Amygdala (tissue), 56 donors: ENCODE measurements at regions not wholly inside any gene's neighbourhood (a gene's known extent, or its start where the extent isn't known, plus 50 kb on each side); places are given as distances from the start of the nearest gene placed in this dataset.
"Not testable (repeated sequence)": the region's sequence is repeated elsewhere in the genome, so short reads cannot be mapped to it uniquely, and the experiment has no call there.

Experiments used
- DNase-seq, 56 donors: peaks; one replicate each; lab custom pipeline; 2025; lab: John Stamatoyannopoulos, UW

GRCh38 chr7:87007038-87007437 is 52.4 kb downstream of the ELAPOR2 start:
- no peak for DNase-seq

DNA sequence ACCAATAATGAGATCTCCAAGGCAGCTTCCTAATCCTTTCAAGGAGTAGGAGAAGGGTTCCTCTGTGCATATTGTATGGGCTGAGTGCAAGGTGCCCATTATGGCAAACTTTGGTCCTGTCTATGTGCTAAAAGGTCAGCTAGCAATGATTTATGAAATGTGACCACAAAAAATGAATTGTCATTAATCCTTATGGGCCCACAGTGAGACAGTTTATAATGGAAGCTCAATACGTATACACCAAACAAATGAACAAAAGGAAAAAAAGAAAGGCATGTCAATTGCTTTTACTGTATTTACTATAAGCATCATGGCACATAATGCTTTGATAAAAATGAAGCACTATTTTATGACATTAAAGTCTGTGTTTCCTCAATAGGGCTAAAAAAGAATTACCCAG is 54.5 kb downstream of the ELAPOR2 start:
- no peak for DNase-seq

GRCh38 chr7:87003872-87004798 is 55.3 kb downstream of the ELAPOR2 start:
- DNase-seq = peak in 24 of 56 donors; percentile 2 to 55 (median 20)

DNA sequence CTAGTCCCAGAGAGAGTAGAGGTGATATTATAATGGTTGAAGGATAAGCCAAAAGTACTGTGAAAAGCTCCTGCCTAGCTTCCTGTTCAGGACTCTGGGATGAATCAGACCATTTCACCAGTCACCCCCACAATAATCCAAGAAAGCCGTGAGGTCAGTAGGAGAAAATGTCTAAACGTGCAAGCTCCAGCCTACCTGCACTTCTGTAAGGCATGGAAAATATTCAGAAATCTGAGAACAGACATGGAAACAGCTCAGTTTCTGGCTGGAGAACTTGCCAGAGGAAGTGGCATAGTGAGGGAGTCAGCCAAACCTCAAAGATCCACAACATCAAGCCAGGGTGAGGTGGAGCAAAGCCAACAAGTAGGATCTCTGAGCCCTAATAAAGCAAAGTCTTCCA is 58.2 kb downstream of the ELAPOR2 start:
- DNase-seq = peak in 1 of 56 donors; percentile 4

GRCh38 chr7:87000344-87000743 is 59.1 kb downstream of the ELAPOR2 start:
- peak in 10 of 56 donors; percentile 2 to 32 (median 14) for DNase-seq

DNA sequence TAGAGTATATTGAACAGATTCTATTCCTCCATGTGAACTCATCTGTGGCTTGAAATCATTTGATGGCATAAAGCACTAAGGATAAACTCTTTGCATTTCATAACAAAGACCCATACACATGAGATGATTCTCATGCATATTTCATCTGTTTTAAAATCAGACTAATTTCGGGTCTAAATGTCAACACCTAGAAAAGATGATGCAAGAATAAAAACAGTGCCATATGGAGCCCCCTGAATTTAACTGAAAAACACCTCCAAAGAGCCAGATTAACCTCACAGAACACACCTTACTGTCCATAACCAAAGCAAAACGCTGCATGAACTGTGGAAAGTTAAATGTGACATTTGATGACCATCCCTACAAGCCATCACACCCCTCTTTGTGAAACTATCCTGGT is 59.7 kb downstream of the ELAPOR2 start:
- no peak for DNase-seq

DNA sequence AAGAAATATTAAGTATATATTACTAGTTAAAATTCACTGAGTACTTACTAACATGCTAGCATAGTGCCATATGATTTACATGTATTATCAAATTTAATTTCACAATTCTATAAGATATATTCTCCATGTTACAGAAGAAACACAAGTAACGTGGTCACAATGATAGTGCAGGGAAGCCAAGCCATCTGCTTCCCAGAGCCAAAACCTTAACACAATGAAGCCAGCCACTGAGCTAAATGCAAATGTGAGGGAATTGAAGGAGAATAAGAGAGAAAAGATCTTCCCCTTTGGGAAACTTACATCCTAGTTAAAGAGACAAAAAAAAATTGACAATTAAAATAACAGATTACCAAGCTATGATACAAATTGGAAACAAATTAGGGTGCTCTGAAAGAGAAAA is 63.6 kb downstream of the ELAPOR2 start:
- no peak for DNase-seq

GRCh38 chr7:86995052-86995725 is 64.3 kb downstream of the ELAPOR2 start:
- DNase-seq = no peak

- no peak for DNase-seq
These were observed 67.7 kb downstream of the ELAPOR2 start for GRCh38 chr7:86991771-86992191.

DNA sequence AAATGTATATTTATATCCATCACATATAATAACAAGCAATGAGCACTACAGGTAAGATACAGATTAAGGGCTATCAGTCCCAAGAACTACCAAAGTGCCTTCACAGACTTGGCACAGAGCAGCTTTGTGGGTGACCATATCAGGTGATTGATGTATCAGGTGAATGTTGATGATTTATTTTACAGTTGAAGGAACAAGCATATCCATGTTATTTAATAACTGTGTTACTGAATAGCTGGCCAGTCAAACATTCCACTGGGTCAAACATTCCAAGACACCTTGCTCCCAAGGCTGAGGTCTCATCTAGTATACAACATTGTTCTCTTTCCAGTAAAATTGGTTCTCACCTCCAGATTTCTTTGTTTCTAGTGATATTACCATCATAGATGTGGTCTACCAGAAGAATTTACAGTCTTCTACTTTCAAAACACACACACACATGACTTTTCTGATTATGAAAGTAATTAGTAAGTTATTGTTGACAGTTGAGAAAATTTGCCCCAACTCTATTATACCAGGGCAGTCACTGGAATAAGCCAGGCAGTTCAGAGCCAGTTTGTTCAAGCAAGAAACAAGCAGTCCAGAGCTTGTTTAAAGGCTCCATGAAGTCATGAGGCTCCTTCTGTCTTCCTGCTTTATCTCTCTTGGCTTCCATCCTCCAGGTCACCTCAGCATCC is 68.2 kb downstream of the ELAPOR2 start:
- DNase-seq = no peak

DNA sequence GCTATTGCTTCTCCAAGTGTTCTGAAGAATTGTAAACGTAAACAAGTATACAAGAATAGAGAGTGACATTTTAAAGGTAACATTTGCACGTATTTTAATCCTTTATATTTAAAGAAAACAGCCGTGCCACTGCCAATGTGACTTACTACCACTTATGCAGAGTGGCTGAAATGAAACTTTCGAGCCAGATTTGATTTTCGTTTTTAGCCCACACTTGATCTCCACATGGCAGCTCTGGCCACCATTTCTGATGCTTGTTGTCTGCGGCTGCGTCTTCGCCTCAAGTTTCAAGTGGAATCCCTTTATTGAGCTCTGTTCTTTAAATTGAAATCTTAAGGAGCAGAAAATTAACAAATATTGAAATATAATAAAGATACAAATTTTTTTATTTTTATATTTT is 70.0 kb downstream of the ELAPOR2 start:
- no peak for DNase-seq

GRCh38 chr7:86987834-86988233 is 71.6 kb downstream of the ELAPOR2 start:
- DNase-seq = not testable (repeated sequence)

DNA sequence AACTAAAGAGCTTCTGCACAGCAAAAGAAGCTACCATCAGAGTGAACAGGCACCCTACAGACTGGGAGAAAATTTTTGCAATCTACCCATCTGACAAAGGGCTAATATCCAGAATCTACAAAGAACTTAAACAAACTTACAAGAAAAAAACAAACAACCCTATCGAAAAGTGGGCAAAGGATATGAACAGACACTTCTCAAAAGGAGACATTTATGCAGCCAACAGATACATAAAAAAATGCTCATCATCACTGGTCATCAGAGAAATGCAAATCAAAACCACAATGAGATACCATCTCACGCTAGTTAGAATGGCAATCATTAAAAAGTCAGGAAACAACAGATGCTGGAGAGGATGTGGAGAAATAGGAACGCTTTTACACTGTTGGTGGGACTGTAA is 72.1 kb downstream of the ELAPOR2 start:
- not testable (repeated sequence) for DNase-seq

GRCh38 chr7:86985342-86985741 is 74.1 kb downstream of the ELAPOR2 start:
- DNase-seq = not testable (repeated sequence)

DNA sequence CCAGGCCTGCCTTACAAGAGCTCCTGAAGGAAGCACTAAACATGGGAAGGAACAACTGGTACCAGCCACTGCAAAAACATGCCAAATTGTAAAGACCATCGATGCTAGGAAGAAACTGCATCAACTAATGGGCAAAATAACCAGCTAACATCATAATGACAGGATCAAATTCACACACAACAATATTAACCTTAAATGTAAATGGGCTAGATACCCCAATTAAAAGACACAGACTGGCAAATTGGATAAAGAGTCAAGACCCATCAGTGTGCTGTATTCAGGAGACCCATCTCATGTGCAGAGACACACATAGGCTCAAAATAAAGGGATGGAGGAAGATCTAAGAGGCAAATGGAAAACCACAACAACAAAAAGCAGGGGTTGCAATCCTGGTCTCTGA is 75.8 kb downstream of the ELAPOR2 start:
- not testable (repeated sequence) for DNase-seq

DNA sequence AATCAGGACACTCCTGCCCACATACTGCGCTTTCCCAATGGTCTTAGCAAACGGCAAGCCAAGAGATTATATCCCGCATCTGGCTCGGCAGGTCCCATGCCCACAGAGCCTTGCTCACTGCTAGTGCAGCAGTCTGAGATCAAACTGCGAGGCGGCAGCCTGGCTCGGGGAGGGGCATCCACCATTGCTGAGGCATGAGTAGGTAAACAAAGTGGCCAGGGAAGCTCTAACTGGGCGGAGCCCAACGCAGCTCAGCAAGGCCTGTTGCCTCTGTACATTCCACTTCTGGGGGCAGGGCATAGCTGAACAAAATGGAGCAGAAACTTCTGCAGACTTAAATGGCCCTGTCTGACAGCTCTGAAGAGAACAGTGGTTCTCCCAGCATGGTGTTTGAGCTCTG is 77.5 kb downstream of the ELAPOR2 start:
- DNase-seq = not testable (repeated sequence)

DNA sequence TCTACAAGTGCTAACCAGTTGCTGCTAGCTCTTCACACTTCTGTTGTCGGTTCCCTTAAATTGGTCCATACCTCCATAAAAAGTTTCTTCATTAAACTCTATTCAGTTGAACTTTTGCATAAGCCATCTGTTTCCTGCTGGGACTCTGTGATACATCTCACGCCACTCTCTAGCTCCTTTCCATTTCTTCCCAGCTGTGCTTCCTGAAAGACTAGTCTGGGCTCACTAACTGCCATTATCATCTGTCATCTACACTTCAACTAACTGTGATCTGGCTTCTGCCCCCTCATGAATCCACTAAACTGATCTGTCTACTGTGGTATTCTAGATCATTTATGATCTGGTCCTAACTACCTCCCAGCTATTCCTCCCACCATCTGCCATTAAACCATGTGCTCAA is 78.3 kb downstream of the ELAPOR2 start:
- DNase-seq = no peak

- DNase-seq = no peak
These were observed 79.2 kb downstream of the ELAPOR2 start for GRCh38 chr7:86980223-86980622.

DNA sequence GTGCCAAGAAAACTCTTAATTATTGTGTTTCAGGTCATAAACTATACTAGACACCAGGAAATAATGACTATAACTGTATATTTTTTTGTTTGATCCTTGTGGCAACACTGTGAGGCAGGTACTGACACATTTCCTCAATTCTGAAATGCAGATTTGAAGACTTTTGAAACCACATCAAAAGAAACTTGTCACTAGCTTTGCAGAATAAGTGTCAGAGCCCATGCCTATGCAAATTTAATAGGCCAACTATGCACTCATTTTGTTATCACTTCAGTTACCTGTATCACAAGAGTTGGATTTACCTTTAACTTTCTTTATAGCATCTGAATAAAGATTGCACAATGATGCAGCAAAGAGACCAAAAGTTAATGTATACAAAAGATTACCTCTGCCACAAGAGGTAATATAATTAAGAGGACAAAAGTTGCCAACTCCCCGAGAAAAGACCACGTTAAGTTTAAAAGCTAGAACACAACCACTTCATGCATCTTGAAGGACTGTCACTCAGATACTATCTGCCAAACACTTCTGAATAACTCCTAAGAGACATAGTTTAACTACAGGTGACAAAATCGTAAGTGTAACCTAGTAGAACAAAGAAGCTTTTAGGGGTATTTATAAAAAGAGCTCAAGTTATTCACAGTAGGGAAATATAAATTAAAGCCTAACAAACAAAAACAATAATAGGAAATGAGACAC is 80.5 kb downstream of the ELAPOR2 start:
- no peak for DNase-seq

- DNase-seq = no peak
These were observed 82.5 kb downstream of the ELAPOR2 start for GRCh38 chr7:86976958-86977357.

DNA sequence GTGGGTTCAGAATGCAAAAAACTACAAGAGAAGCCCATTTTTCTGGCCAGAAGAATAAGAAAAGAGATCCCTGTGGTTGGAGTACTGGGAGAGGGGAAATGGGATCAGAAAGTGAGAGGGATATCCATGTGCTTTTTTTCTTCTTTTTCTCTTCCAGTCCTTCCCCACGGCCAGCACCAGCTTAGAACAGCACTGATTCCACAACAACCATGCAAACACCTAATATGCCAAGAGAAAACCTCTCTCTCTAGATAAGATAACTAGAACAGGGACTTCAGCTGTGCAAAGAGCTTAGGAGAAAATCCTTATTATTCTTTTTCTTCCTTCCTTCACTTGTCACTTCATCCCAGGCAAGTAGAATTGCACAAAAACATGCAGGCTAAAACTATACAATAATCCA is 83.5 kb downstream of the ELAPOR2 start:
- DNase-seq = no peak
